ENCODE measurements at regions not wholly inside any gene's neighbourhood (a gene's known extent, or its start where the extent isn't known, plus 50 kb on each side); places are given as distances from the start of the nearest gene placed in this dataset.

DNA sequence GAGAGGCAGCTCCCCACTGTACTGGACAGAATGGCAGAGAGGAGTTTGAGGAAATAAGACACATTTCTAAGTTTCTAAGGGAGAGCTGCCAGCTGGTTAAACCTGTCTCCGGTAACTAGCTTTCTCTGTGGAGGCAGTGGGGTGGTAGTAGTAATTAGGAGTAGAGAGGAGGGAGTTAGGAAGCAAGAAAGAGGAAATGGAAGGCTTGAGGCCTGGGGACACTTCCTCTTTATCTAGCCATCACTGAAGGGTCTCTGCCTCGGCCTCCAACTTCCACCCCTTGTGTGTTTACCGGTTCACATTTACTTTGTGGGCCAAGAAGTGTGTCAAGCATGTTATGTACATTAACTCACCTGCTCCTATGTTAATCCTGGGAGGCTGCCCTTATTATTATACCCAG, 462.2 kb upstream of the DMAC1 start:
- TF ChIP-seq POLR2A (IDR thresholded peaks at IDR 0.05; ENCODE audit: low read length) (no peak), GATA1 (IDR thresholded peaks at IDR 0.05; ENCODE audit: low read depth, low read length) (no peak)

Data from erythroblast (primary cell).